ENCODE measurements at regions not wholly inside any gene's neighbourhood (a gene's known extent, or its start where the extent isn't known, plus 50 kb on each side); places are given as distances from the start of the nearest gene placed in this dataset.

DNA sequence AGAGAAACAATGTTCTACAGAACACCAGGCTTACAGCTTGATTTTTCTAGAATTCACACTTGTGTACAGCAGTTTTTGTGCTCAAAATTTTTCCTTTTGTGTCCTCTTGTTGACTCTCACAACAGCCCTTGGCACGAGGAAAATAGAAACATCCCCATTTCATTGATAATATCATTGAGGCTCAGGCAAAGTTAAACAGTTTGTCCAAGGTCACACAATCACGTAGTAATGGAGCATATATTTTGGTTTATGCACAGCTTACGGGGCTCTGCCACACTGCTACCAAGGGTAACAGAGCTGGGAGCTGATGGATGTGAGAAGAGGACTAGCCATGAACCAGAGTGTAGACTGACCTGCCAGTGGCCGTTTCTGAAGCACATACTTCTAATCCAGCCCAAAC lies 292.0 kb downstream of the FZD1 start:
- TF ChIP-seq GATA1 (IDR thresholded peaks at IDR 0.05; ENCODE audit: low read depth, low read length) (no peak), POLR2A (IDR thresholded peaks at IDR 0.05; ENCODE audit: low read length) (no peak)
- no peak for DNase-seq

DNA sequence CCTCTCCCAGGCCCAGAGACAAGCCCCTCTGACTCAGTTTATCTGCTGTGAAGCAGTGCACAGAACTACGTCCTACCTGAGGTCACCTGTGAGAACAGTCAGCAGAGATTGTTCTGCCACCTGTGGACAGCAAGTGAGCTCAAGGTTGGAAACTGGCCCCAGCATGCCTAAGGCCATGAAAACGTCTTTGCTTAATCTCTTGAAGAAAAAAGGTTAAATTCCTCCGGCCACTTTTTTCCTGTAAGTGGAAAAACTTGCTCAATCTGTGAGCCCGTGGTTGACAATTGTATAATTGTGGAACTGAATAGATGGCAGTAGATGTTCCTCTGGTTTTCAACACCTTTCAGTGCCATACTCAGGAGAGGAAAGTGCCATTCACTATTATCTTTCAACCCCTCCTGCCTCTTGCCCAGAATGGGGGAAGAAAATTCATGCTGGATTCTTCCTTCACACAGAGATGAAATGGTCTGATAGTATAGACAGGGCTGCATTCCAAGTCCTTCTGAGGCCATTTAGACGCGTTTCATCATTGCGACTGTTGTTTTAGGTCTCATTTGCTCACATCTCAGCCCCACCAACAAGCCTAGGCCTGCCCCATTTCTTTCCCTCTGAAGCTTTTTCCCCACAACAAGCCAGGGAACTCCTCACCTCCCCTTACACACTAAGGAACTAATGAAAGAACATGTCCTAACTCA lies 292.9 kb downstream of the FZD1 start:
- no peak for TF ChIP-seq POLR2A (IDR thresholded peaks at IDR 0.05; ENCODE audit: low read length)
- TF ChIP-seq GATA1 (IDR thresholded peaks at IDR 0.05; ENCODE audit: low read depth, low read length): no peak
- DNase-seq: no peak

DNA sequence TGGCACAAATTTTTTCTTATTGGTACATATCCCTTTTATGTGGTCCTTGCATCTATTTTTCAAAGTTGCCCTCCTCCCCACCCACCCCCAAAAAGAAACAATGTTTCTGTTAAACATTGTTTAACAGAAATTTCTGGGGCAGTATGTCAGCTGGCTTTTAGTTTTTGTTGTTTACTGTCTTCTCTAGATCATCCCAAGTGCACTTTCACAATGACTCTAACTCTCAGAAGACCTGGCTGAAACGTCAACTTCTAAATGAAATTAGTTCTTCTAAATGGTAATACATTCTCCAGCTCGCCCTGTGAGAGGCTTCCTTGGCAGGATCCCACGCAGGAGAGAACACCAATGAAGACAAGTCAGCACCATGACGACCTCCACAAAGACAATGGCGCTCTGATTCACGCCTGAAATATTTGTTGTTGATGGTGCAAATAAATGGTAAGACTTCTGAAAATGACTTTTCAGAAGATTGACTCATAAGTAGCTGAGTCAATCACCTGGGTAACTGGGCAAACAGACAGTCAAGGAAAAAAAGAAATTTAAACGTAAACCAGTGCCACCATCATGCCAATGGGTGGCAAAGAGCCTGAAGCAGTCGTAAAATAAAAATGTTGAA lies 293.7 kb downstream of the FZD1 start:
- TF ChIP-seq GATA1 (IDR thresholded peaks at IDR 0.05; ENCODE audit: low read depth, low read length): no peak
- no peak for TF ChIP-seq POLR2A (IDR thresholded peaks at IDR 0.05; ENCODE audit: low read length)
- no peak for DNase-seq

DNA sequence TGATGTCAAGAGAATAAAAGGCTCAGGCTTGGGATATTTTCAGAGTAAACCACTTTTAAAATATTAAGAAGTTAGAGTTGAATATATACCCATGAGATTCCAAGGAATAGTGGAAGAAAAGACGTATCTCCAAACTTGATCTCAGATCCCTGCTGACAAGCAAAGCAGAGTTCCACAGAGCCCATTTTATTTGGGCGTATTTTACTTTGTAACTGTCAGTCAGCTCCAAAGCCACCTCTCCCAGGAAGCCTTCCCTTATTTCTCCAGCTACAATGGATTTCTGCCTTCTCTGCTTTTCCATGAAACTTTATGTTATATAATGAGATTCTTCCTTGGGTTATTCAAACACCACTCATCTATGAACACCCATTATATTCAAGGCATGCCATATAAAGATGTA lies 295.7 kb downstream of the FZD1 start:
- no peak for TF ChIP-seq POLR2A (IDR thresholded peaks at IDR 0.05; ENCODE audit: low read length)
- no peak for TF ChIP-seq GATA1 (IDR thresholded peaks at IDR 0.05; ENCODE audit: low read depth, low read length)
- no peak for DNase-seq

DNA sequence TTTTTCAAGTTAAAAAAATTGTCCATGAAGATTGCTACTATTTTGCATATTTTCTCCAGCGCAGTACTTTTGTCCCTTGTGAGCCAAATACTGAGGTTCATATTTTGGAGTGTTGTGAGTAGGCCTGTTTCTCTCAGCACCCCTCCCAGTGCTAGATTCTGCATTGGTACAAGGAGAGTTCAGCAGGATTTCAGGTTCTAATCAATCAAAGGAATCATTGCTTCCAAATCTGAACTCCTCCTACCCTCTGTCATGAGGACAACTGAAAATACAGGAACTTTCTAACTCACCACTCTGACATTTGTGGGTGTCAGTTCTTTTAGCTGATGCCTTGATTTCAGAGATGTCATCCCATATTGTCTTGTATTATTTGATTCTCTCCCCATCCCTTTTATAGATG lies 299.9 kb downstream of the FZD1 start:
- no peak for TF ChIP-seq POLR2A (IDR thresholded peaks at IDR 0.05; ENCODE audit: low read length)
- TF ChIP-seq GATA1 (IDR thresholded peaks at IDR 0.05; ENCODE audit: low read depth, low read length): no peak
- no peak for DNase-seq

DNA sequence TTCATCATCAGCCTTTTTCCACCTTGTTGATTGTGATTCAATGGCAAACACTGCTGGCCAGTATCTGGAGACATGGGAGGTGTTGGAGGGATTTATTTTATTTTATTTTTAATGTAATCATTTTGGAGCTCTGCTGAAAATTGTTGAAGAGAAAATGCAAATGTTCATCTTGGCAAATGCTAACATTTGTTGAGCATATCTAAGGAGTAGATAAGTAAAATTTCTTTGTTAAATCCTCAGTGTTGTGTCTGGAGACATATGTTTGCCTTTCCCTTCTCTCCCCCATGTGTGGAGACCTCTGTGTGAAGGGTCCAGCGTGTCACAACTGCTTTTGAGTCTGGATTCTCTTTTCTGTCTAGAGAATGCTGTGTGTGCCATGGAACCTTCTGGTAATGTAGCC lies 300.3 kb downstream of the FZD1 start:
- no peak for TF ChIP-seq GATA1 (IDR thresholded peaks at IDR 0.05; ENCODE audit: low read depth, low read length)
- no peak for TF ChIP-seq POLR2A (IDR thresholded peaks at IDR 0.05; ENCODE audit: low read length)
- DNase-seq: no peak

DNA sequence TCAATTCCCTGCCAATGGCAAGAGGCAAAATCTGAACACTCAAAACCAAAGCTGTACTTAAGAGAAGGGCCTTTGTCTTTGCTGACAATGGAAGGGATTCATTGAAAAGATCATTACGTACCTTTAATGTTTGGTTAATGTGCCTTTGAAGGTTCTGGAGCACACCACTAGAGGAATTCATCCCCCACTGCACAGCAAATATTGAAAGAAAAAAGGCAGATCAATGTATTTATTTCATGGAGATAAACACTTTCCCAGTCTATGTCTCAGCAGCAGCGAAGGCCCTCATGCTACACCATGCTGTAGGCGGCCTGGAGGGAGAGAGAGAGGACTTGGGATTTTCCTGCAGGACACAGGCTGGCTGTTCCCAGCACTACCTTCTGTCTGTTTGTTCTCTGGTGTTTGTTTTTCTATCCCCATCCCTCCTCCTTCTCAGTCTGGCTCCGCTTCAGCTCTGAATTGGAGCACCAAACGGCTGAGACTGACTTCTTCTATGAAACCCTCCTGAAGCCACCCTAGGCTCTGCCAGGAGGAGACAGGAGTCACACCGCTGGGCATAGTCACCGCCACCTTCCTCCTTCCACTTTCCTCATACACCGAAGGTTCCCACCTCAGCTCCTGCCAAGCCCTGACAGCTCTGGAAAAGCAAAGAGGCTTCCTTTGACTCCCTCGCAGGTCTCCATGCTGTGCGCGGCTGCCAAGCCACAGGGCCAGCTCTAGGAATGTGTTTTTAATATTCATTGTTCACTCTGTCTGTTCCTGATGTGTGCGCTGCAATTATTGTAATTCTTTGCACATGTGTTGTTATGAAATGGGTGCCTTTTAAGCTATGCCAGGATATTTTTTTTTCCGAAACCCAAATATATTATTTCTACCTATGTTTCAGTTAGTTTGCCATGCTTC lies 301.5 kb downstream of the FZD1 start:
- no peak for TF ChIP-seq POLR2A (IDR thresholded peaks at IDR 0.05; ENCODE audit: low read length)
- no peak for TF ChIP-seq GATA1 (IDR thresholded peaks at IDR 0.05; ENCODE audit: low read depth, low read length)
- DNase-seq: no peak

DNA sequence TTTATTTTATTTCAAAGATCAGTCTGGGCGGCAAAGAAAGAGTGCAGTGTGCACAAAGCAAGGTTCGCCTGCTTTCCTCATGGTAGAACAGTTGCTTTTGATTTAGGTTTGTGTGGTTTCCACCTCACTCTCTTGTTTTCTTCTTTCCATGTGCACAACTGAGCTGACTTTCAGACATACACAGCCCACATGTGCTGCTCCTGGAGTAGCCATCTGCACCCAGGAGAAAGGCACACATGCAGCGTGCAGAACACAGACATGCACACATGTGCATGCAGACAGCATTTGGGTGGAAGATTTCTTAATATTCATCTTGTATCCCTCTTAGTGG lies 302.1 kb downstream of the FZD1 start:
- no peak for TF ChIP-seq GATA1 (IDR thresholded peaks at IDR 0.05; ENCODE audit: low read depth, low read length)
- no peak for TF ChIP-seq POLR2A (IDR thresholded peaks at IDR 0.05; ENCODE audit: low read length)
- no peak for DNase-seq

DNA sequence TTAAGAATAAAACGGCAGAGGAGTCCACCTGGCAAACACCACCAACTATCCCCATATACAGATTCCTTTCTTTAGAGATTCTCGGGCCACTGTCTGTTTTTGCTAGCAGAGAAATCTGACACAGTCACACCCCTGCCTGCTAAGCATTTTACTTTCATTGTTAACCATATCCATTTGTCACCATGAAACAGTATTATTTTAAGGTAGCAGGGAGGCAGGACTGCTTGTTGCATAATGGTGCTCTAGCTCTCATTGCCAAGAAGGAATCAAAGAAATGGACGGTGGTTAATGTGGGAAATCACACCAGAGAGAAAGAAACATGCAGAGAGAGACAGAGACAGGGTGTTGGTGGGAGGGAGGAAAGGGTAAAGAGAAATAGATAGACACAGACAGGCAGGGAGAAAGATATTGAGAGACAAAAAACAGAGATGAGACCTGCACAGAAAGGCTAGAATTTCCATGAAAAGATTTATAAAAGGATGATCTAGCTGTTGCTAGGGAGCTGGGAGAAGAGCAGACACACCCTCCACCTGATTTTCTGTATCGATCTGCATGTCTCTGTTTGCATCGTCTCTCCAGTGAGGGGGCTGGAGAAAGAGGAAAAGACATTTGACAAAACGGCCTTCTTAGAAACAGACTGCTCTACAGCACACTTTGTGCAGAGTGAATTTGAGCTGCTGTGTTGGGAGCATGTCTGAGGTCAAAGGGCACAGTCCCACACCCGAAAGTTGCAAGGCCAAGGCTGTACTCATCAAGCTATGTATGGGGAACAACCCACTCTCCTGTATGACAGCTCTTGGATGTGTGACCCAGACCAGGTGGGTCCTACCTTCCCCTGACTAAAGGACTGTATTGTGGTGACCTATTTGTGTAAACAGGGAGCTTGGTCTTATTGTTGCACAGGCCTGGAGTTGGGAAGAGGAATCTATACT lies 303.1 kb downstream of the FZD1 start:
- TF ChIP-seq GATA1 (IDR thresholded peaks at IDR 0.05; ENCODE audit: low read depth, low read length) (no peak), POLR2A (IDR thresholded peaks at IDR 0.05; ENCODE audit: low read length) (no peak)
- no peak for DNase-seq

DNA sequence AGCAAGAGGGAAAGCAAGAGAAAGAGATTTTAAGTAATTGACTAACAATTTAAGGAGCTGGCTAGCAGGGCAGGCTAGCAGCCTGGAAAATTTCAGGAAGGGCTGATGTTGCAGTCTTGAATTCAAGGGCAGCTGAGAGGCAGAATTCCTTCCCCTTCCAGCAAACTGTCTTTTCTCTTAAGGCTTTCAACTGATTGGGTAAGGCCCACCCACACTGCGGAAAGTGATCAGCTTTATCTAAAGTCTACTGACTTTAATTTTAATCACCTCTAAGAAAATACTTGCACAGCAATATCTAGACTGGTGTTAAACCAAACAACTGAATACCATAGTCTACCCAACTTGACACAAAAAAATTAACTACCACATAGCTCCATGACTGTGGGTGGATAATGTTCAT lies 303.9 kb downstream of the FZD1 start:
- TF ChIP-seq GATA1 (IDR thresholded peaks at IDR 0.05; ENCODE audit: low read depth, low read length): no peak
- no peak for TF ChIP-seq POLR2A (IDR thresholded peaks at IDR 0.05; ENCODE audit: low read length)
- DNase-seq: no peak

DNA sequence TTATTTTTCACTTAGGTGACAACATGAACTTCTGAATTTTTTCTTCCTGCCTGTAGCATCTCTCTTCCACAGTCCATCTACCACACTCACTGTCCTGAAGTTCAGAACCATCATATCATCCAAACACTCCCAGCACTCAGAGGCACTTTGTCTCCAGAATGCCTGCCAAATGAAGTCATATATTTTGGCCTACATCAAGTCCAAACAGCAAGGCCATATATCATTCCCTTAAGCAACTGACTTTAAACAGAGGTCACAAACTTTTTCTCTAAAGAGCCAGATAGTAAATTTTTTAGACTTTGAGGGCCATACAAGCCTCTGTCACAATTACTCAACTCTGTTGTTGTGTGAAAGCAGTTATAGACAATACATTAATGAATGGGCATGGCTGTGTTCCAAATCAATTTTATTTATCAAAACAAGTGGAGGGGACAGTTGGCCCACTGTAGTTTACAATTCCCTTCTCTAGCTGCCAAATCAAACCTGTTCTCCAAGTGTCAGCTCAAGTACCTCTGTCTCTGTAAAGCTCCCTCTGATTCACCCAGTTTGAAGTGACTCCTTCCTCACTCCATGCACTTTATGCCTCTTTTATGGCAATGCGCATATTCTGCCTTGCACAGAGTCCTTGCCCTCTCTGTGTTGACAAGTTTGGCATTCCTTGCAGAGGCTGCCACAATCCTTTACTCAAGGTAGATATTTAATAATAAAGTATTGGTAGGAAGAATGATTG lies 305.7 kb downstream of the FZD1 start:
- no peak for TF ChIP-seq POLR2A (IDR thresholded peaks at IDR 0.05; ENCODE audit: low read length)
- no peak for TF ChIP-seq GATA1 (IDR thresholded peaks at IDR 0.05; ENCODE audit: low read depth, low read length)

DNA sequence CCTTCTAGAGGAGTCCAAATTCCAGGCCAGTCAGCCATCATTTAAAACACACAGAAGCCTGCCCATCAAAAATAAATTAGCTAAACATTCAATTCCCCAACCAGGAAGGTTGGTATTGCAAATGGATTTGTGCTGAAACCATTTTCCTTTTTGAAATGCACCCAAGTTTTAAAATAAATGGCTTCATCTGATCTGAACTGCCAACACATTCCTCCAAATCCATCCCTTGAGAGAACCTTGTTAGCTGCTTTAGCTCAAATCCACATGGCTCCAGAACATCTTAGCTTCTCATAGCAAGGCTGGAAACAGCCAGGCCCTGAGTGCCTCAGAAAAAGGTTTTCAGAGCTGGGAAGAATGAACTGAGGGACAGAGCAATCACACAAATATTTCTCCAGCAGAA lies 306.3 kb downstream of the FZD1 start:
- DNase-seq: no peak
- TF ChIP-seq GATA1 (IDR thresholded peaks at IDR 0.05; ENCODE audit: low read depth, low read length) (no peak), POLR2A (IDR thresholded peaks at IDR 0.05; ENCODE audit: low read length) (no peak)

More for the DNA sequence above, 305.7 kb downstream of the FZD1 start:
- DNase-seq: no peak

DNA sequence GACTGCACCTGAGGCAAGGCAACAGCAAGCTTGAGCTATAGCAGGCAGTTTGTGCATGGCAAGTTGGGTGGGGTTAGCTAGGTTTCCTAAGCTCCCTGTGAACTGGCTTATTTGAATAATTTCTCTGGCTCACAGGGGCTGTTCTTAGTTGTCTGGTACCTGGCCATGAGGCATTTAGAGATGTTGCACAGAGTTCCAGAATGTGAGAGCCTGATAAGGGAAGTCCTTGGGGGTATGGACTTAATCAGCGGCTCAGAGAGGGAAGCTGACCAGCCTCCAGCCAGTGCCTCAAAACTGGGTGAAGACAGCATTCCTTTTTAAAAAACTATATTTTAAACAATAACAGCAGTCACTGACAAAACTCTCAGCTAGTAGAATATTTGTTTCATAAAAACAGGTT lies 307.4 kb downstream of the FZD1 start:
- no peak for TF ChIP-seq POLR2A (IDR thresholded peaks at IDR 0.05; ENCODE audit: low read length)
- no peak for TF ChIP-seq GATA1 (IDR thresholded peaks at IDR 0.05; ENCODE audit: low read depth, low read length)
- DNase-seq: no peak
